GM21447 (cell line): ENCODE measurements at regions not wholly inside any gene's neighbourhood (a gene's known extent, or its start where the extent isn't known, plus 50 kb on each side); places are given as distances from the start of the nearest gene placed in this dataset.

Source experiments
- ATAC-seq: cut with Tn5 transposase; IDR thresholded peaks from one replicate; pipeline ENCODE4 v1.9.1; 2021; ENCODE audit not compliant: unreplicated experiment

DNA sequence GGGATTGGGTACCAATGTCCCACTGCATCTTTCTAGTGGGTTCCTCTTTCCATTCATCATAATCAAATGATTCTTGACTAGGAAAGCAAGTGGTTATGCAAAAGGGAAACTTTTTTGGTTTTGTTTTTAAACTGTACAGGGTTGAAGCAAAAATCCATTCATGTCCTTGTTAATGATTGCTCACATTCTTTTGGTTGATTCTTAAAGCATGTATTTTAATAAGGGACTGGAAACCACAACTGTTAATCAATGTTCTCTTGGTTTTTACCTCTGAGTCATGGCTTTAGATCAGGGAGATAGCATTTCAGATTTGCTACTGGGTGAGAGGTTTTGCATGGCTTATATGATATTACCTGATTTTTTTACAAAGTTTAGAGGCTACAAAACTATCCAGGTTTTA lies 371.7 kb upstream of the RGMA start:
- ATAC-seq, result peak; percentile 82

DNA sequence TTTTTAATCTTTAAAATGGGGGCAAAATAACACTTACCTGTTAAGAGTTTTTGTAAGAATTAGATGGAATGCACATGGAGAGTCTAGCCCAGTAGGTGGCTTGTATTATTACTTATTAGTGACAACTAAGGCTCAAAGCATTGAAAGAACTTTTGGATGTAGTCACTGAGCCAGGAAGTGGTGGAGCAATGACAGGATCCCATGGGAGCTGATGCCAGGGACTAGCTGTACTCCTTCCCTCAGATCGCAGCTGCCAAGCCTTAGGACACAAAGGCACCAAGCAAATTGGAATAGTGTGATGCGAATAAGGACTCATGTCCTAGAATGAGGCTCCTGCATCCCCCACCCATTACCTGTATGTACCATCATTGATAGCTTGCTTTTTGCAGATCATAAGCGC lies 370.4 kb upstream of the RGMA start:
- ATAC-seq, result no peak

DNA sequence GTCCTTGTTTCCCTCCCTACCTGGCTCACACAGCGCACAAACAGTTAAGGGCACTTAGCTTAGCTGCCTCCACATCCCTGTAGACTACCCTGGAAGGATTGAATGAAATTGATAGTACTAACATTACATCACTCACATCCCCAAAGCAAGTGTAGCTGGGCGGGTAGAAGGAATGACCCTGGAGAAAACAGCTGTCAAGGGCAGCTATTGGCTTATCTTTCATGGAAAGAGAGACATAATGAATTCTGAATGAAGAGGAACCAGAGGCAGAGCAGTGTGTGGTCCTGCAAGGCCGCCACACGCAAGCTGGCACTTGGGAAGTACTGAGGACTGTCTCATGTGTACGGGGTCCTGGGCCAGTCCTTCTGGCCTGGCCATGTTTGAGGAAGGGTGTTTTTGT lies 369.6 kb upstream of the RGMA start:
- ATAC-seq, result no peak

DNA sequence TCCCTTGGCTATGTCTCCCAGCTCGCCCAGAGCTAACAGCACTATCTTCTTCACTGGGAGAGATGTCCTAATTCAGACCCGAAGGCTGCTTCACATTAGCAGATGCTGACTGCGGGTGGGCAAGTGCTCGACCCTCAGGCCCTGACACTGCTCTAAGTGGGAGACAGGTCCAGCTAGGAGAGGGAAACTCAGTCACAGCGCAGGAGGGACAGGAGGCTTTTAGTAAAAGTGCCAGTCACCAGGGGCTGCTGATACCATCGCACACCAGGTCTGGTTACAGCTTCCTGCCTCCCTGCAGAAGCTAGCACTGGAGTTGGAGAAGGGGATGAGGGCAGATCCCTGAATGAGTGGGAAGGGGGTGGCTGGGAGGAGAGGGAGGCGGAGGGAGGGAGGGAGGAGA lies 365.8 kb upstream of the RGMA start:
- no peak for ATAC-seq

DNA sequence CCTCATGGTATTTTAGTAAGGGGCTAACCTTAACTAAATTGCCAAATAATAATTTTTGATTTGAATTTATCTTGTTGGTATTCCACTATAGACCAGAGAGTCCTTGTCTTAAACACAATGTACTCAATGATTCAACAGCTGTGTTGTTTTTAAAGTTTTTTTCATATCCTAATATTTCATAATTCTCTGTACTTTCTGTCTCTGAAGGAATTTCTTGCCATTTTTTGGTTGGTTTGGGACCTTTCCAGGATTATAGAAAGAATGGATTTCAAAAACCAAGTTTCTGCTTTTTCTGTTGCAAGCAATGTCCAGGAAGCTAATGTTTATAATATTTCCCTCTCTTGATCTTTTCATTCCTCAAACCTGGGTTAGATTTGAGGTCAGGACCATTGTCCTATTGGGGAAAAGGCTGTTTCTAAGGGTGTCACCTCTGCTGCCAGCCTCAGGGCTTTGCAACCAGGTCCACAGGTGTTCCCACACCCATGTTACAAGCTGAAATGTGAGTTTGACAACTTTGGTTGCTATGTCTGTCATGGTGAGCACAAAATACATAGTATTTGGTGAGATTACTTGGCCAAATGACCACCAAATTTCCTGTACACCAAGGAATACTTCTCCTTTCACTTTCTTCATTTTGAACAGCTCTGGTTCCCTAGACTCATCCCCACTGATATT lies 363.7 kb upstream of the RGMA start:
- ATAC-seq, result no peak

DNA sequence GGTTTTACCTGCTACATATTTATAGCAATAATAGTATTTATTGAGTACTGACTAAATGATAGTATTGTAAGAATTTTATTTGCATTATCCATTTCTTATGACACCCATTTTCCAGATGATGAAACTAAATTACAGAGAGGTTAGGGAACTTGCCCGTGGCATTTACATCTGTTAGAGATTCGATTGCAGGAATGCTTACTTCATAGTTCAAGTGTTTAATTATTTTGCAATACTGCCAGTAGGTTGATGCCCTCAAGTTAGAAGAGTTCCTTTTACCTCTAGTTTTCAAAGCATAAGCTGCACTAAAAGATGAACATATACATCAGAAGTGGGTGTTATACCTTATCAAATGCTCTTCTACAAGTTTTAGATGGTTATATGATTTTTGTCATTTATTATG lies 362.8 kb upstream of the RGMA start:
- no peak for ATAC-seq

DNA sequence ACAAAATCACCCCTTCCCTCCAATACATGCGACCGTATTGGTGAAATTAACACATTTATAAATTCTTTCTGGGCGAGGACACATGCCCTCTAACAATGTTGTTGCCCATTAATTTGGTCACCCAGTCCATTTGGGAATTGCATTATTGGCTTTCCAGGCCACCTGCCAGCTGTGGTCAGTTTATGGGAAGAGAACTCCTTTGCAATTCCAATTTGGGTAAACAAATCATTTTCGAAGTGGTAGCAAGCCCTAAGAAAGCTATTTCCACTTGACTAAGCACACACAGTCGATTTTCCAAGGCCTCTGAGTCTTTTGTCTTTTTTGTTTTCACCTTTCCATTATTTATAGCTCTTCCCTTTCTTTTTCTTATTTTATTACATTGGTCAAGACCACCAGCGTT lies 362.3 kb upstream of the RGMA start:
- ATAC-seq, result no peak

DNA sequence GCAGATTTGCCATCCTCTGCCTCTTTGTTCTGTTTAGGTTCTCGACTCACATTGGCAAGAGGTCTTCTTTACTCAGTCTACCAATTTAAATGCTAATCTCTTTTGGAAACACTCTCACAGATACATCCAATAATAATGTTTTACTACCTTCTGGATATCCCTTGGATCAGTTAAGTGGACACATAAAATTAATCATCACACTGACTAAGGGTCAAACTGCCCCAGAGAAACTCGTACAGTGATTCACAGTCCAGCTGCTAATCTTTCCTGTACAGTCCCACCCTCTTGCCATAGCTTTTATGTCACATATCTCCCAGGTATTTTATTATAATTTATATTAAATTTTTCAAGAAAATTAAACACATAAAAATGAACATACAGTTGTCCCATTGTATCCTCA lies 360.8 kb upstream of the RGMA start:
- no peak for ATAC-seq

DNA sequence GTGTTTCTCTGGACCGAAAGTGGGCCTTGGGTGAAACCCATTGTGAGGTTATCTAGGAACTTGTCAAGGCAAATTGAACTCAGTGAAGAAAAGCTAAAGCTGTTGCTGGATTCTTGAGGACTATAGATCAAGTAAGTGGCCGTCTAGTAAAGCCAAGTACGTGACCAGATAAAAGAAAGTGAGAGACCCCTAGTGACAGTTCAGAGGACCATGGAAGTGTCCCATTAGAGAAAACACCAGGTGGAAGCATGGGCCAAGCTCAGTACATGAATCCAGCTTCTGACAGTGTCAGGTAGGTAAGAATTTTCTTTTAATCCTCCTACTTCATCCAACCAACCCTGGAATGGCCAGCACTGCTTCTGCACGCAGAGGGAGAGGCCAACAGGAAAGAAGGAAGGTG lies 349.3 kb upstream of the RGMA start:
- no peak for ATAC-seq

DNA sequence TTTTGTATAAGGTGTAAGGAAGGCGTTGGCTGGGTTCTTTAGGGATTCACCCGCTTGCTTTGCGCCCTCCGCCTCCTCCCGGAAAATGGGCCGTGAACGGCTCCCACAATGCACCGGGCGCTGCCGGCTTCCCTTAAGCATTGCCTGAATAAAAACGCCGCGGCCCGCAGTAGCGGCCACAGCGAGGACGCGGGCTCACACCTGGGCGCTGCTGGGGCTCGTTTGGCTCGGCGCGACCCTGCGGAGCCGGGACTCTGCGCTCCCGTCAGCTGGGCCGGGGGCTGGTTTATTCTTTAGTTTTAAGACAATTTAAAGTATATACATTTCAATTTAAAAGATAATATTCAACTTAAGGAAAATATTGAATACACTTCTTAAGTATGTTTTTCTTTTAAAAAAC lies 343.5 kb upstream of the RGMA start:
- no peak for ATAC-seq

DNA sequence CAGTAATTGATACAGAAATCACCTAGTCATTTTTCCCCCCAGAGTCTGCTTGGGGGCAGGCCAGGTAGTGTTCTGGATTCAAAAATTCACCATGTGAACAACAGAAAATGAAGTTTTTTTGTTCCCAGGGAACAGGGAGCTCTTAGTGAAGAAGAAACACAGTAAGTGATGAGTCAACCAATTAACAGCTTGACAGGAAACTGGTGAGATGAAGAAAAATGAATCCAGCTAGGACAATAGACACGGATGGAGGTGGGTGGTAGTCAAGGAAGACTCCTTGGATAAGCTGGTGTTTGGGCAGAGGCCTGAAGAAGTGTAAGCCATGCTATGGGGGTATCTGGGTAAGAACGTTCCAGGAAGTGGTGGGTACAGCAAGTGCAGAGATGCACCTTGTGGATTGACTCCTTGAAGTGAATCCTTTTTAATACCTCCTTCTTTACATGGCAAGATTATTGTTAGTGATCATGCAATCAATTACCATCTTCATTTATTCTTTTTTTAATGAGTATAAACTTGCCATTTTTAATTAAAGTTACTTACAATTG lies 339.9 kb upstream of the RGMA start:
- no peak for ATAC-seq

DNA sequence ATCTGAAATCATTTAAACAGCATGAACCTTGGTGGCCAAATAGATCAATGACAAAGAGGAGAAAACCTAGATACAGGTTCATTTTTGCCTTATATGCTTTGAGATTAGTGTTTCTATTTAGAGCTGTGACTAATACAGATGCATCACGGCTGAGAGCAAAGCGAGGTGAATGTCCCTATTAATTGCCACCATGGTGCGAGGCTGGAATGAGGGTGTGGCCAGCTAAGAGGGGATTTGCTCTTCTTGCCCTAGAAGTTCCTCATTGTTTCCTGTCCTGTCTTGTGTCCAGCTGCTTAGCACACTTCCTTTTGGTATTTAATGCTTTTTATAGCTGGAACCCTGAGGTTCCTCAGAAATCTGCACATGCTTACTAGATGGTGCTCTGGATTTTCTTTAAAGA lies 339.1 kb upstream of the RGMA start:
- no peak for ATAC-seq

DNA sequence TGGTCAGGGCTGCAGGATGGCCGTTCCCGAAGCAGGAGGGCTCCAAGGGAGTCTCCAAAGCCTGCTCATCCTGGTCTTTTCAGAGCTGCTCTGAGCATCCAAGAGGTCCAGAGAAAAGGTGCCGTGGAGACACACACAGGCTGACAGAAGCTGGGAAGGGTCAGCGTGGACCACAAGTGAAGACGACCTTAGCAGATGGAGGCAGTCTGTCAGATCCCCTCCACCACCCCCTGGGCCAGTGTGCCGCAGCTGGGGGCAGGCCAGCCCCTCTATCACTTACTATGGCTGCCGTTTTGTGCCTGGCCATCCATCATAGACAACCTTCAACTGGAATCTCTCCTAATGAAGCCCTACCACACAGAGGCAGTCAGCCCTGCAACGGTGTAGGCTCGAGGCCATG lies 335.1 kb upstream of the RGMA start:
- no peak for ATAC-seq

DNA sequence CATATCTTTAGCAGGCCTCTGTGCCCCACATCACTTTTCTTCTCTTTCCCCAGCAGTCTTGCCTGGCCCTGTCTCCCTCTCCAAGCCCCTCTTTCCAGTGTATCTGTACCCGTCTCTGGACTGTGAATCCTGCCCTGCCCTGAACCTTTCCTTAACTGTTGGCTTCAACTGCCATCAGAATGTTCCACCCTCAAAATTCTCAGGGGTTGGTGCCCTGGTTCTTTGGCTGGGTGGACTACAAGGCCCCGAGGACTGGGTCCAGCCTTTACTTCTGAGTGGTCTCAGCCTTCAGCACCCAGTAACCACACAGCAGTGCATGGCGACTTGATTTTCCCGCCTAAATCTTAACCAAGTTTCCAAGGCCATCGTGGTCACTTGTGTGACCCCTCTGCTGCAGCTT lies 333.5 kb upstream of the RGMA start:
- no peak for ATAC-seq

DNA sequence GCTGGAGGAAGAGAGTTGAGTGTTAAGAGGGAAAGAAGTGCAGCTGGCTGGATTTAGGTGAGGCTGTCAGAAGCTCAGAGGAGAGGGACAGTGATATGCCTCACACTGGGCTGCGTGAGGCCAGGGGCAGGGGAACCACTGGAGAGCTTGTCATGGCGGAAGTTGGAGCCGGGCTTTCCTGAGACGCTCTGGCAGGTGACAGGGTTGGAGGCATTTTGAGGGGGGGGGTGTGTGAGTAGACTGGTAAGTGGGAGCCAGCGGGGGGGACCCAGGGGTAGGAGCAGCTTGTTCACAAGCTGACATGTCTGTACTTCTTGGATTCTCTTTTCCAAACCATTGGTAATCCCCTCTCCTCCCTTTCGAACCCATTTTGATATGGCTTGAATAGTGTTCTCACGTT lies 331.5 kb upstream of the RGMA start:
- no peak for ATAC-seq

DNA sequence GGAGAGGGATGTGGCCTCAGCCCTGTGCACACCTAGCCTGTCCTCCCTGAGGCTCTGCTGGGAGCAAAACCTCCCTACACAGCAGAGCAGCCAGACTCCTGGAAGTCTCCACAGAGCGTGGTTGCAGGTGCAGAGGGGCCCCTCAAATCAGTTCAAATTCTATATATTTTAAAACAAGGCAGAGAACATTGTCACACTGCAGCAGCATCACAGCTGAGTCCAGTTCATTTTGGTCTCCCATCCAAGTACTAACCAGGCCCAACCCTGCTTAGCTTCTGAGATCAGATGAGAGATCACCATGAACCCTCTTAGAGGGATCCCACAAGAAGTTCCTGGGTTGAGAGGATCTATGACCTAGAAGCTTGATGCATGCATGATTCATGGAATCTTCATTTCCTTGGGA lies 331.0 kb upstream of the RGMA start:
- no peak for ATAC-seq

DNA sequence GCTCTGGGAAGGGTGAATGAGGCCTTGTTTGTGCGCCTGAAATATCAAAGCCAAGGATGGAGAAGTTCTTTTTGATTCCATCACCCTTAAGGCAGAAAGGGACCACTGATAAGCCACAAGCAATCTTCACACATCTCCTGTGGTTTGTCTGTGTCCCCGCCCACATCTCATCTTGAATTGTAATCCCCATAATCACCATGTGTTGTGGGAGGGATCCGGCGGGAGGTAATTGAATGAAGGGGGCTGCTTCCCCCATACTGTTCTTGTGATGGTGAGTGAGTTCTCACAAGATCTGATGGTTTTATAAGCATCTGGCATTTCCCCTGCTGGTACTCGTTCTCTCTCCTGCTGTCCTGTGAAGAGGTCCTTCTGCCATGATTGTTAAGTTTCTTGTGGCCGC lies 329.6 kb upstream of the RGMA start:
- ATAC-seq, result no peak

DNA sequence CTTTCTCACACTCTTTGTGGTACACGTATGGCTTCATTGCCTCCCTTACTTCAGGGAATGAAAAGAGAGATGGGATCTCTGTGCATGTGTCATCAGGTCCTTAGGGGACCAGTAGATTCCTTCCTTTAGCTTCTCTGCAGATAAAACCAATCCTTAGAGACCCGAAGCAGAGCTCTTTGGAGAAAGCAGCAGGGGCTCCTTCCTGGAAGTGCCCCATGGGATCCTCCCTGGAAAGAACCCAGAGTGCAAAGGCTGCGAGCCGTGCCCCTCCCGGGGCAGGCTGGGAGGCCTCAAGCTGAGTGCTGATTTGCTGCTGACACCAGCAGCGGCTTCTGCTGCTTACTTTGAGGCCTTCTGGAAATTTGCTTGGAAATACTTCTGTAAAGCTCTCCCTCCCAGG lies 328.6 kb upstream of the RGMA start:
- ATAC-seq, result no peak

DNA sequence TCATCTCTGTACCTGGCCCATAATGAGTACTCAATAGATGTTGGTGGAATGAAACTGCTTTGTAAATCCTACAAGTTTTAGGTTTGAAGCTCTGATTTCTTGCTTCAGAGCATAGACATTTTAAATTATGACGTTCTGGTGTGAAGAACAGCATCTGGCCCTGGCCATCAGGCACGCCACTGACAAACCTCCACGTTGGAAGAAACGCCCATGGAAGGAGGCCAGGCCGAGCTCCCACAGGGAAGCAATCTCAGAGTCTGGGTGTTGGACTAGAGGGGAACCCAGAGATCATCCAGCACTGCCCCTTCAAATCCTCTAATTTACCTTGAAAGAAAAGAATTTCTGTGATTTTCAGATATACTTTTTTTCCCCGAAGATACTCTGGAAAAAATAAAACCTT lies 328.1 kb upstream of the RGMA start:
- no peak for ATAC-seq

DNA sequence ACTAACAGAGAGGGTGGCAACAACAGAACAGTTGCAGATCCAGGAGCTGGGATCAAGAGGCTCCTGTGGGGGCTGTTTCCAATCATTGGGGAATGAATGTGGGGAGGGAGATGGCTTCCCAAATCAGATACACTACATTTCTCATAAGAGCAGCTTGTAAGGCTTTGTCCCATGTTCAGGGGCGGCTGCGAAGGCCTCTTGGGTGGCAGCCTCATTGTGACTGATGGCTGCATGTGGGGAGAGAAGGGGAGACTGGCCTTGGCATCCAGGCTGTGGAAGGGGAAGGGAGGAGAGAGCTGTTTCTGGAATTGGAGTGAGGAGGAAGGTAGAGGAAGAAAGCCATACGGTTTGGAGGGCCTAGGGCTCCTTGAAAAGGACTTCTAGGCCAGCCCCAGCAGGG lies 326.6 kb upstream of the RGMA start:
- ATAC-seq, result no peak

DNA sequence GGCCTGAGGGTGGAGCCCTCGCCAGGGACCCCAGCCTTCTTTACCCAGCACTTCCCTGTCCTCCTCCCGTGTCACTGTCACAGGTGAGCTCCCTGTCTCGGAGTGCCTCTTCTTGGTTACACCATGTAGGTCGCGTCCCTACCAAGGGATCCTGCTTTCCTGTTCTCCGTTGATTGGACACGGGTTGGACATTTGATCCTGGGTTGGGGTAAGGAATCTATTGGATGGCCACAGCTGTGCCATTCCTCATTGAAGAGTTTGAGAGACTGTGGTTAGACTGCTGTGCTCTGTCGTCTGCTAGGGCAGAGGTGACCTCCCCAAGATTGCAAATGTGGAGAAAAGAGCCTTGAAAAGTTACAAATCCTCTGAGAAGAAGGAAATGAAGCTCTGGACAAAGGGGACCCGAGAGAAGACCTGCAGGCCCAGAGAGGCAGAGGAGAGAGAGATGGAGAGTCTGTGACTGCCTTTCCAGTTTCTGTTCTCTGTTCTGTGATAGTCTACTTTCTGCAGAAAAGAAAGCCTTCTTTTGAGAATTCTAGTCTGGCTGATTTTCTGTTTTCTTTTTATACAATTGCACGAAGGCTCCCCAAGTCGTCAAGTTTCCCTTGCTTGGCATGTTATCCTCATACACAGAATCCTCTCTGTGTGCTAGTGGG lies 325.7 kb upstream of the RGMA start:
- ATAC-seq, result no peak

DNA sequence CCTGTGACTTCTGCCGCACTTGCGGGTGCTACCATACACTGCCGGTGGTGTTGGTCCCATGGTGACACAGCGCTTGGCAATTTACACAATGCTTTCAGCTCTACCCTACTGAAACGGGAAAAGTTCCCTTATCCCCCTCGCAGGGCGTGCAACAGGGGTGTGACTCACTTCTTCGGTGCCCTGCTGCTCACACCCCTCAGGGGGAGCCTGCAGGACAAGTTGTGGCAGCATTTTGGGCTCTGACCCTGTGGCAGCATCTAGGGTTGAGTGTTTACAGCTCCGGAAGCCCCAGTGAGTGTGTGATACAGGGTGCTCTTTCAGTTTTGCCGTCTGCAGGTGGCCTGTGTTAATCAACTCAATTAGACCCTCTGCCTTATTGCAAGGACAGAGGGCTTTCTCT lies 324.7 kb upstream of the RGMA start:
- ATAC-seq, result no peak

DNA sequence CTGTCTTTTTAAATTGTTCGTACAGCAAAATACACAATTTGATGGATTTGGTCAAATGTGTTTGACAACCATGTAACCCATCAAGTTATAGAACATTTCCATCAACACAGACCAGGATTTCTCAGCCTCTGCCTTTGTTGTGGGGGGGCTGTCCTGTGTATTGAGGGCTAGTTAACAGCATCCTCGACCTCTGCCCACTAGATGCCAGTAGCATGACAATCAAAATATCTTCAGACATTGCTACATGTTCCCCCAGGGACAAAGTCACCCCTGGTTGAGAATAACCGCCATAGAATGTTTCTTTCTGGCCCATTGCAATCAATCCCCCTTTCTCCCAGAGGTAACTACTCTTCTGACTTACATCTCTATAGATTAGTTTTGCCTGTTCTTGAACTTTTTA lies 310.1 kb upstream of the RGMA start:
- ATAC-seq, result no peak
